GM12892 (cell line): ENCODE measurements at regions not wholly inside any gene's neighbourhood (a gene's known extent, or its start where the extent isn't known, plus 50 kb on each side); places are given as distances from the start of the nearest gene placed in this dataset.
"Not testable (repeated sequence)": the region's sequence is repeated elsewhere in the genome, so short reads cannot be mapped to it uniquely, and the experiment has no call there.

ENCODE experiments used
- POLR2A ChIP-seq: IDR thresholded peaks from 2 replicates; pipeline ENCODE4 v1.6.1; 2011; ENCODE audit warnings: low read depth, low read length, control low read depth
- TAF1 ChIP-seq: IDR thresholded peaks from 2 replicates; pipeline ENCODE4 v1.6.1; 2011; ENCODE audit warnings: low read depth, mild to moderate bottlenecking, control low read depth, low read length, borderline replicate concordance

DNA sequence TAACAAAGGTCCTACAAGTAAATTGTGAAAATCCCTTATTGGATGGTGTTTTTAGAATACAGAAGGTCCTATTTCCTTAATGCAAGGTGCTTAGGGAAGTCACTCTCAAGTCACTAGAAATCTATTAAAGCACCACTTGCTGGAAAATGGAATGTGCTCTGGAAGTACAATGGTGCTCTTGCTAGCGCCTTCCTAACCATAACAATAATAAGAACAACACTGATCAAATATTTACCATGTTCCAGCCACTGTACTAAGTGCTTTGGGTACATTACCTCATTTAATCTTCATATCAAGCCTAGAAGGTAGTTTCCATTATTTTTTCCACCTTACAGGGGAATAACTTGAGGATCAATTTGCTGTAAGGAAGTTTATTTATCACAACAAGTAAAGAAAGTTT lies 75.4 kb downstream of the FAM72C start:
- TF ChIP-seq TAF1, POLR2A: not testable (repeated sequence)
